SK-N-SH treated with all-trans-retinoic acid at 6 μM for 48 hours (cell line): ENCODE measurements at regions not wholly inside any gene's neighbourhood (a gene's known extent, or its start where the extent isn't known, plus 50 kb on each side); places are given as distances from the start of the nearest gene placed in this dataset.

Experiments used
- BACH2 ChIP-seq: fragments of 250-450 bp; sonication (Bioruptor Pico); IDR thresholded peaks from 2 replicates; pipeline ENCODE4 v1.9.0; 2021; ENCODE audit warnings: mild to moderate bottlenecking, borderline replicate concordance
- CSDC2 ChIP-seq: fragments of 250-450 bp; sonication (Bioruptor Pico); IDR thresholded peaks from 2 replicates; pipeline ENCODE4 v1.5.0; 2020; ENCODE audit warnings: mild to moderate bottlenecking, moderate library complexity
- PPARA ChIP-seq: fragments of 250-450 bp; sonication (Bioruptor Pico); IDR thresholded peaks from 2 replicates; pipeline ENCODE4 v1.5.0; 2020; ENCODE audit warnings: mild to moderate bottlenecking, borderline replicate concordance
- RARB ChIP-seq: fragments of 250-450 bp; sonication (Bioruptor Pico); IDR thresholded peaks from 2 replicates; pipeline ENCODE4 v1.8.0; 2021; ENCODE audit warnings: mild to moderate bottlenecking, moderate library complexity
- SNAI2 ChIP-seq: fragments of 250-450 bp; sonication (Bioruptor Pico); IDR thresholded peaks from 2 replicates; pipeline ENCODE4 v1.5.0; 2020; ENCODE audit warnings: mild to moderate bottlenecking, moderate library complexity
- ZFP3 ChIP-seq: fragments of 250-450 bp; sonication (Bioruptor Pico); IDR thresholded peaks from 2 replicates; pipeline ENCODE4 v1.5.0; 2020; ENCODE audit warnings: mild to moderate bottlenecking, moderate library complexity
- ZNF565 ChIP-seq: fragments of 450-650 bp; formaldehyde crosslinking; conservative IDR thresholded peaks from 2 replicates; pipeline ENCODE4 v1.5.0; 2020; ENCODE audit warnings: low read depth, mild to moderate bottlenecking, moderate library complexity
- ZNF70 ChIP-seq: fragments of 450-650 bp; formaldehyde crosslinking; IDR thresholded peaks from 2 replicates; pipeline ENCODE4 v1.5.0; 2020; ENCODE audit warnings: mild to moderate bottlenecking, moderate library complexity
- TF ChIP-seq, protein P1 (sequence below): fragments of 250-450 bp; sonication (Bioruptor Pico); IDR thresholded peaks from 2 replicates; pipeline ENCODE4 v1.8.0; 2020; ENCODE audit warnings: mild to moderate bottlenecking, moderate library complexity, borderline replicate concordance

DNA sequence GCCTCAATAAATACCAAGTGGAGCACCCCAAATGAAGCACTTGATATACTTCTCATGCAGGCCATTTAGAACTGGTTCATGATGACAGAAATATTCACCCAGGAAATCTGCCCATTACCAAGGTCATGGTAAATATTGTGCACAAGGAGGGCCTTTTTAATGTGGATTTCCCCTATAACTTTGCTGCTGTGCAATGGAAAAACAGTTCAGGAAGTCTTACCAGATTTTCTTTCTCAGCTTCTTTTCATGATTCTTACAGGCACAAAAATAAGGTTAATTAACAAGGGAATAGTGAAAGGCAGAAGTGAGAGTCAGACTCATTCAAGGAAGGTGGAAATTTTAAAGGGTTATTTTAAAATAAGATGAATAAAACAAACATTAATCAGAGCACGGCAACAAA lies 904.3 kb upstream of the GRIA3 start:
- TF ChIP-seq, protein P1, sequence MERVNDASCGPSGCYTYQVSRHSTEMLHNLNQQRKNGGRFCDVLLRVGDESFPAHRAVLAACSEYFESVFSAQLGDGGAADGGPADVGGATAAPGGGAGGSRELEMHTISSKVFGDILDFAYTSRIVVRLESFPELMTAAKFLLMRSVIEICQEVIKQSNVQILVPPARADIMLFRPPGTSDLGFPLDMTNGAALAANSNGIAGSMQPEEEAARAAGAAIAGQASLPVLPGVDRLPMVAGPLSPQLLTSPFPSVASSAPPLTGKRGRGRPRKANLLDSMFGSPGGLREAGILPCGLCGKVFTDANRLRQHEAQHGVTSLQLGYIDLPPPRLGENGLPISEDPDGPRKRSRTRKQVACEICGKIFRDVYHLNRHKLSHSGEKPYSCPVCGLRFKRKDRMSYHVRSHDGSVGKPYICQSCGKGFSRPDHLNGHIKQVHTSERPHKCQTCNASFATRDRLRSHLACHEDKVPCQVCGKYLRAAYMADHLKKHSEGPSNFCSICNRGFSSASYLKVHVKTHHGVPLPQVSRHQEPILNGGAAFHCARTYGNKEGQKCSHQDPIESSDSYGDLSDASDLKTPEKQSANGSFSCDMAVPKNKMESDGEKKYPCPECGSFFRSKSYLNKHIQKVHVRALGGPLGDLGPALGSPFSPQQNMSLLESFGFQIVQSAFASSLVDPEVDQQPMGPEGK (CRISPR knock-in tag), result no peak
- TF ChIP-seq RARB (no peak), ZFP3 (CRISPR knock-in tag) (no peak), ZNF565 (CRISPR knock-in tag) (no peak), BACH2 (CRISPR knock-in tag) (no peak), SNAI2 (CRISPR knock-in tag) (no peak), CSDC2 (CRISPR knock-in tag) (no peak), ZNF70 (CRISPR knock-in tag) (no peak), PPARA (CRISPR knock-in tag) (no peak)
